Neuronal stem cell (in vitro differentiated cells): ENCODE measurements at regions not wholly inside any gene's neighbourhood (a gene's known extent, or its start where the extent isn't known, plus 50 kb on each side); places are given as distances from the start of the nearest gene placed in this dataset.

Experiments
- DNase-seq: peaks from one replicate; pipeline ENCODE4 v3.0.0-alpha.2; 2013; ENCODE audit warnings: low spot score
- H2AFZ ChIP-seq: one replicate; pipeline ENCODE4 v1.6.1; 2013; ENCODE audit warnings: mild to moderate bottlenecking, low read length, inconsistent platforms
- H2AK5ac ChIP-seq: 2 replicates; pipeline ENCODE4 v1.6.1; 2013; ENCODE audit warnings: low read depth, mild to moderate bottlenecking, inconsistent platforms, low read length, moderate library complexity, mixed read lengths
- H2BK120ac ChIP-seq: 2 replicates; pipeline ENCODE4 v1.6.1; 2013; ENCODE audit warnings: low read depth, mild to moderate bottlenecking, inconsistent platforms, low read length, moderate library complexity, mixed read lengths
- H2BK12ac ChIP-seq: one replicate; pipeline ENCODE4 v1.6.1; 2013; ENCODE audit warnings: low read length, inconsistent platforms
- H2BK15ac ChIP-seq: 2 replicates; pipeline ENCODE4 v1.6.1; 2013; ENCODE audit warnings: mild to moderate bottlenecking, low read length, inconsistent platforms, mixed read lengths
- H2BK5ac ChIP-seq: one replicate; pipeline ENCODE4 v1.6.1; 2013; ENCODE audit warnings: inconsistent platforms, mild to moderate bottlenecking, low read length, moderate library complexity
- H3K14ac ChIP-seq: one replicate; pipeline ENCODE4 v1.6.1; 2013; ENCODE audit warnings: low read length, inconsistent platforms
- H3K18ac ChIP-seq: 2 replicates; pipeline ENCODE4 v1.6.1; 2013; ENCODE audit warnings: low read length, inconsistent platforms
- H3K23ac ChIP-seq: 2 replicates; pipeline ENCODE4 v1.6.1; 2013; ENCODE audit warnings: low read depth, mild to moderate bottlenecking, mixed read lengths, low read length, inconsistent platforms; ENCODE audit not compliant: poor library complexity
- H3K27ac ChIP-seq: replicated peaks from 3 replicates; pipeline ENCODE4 v1.5.1; 2013; ENCODE audit warnings: low read length, inconsistent platforms
- H3K27me3 ChIP-seq, 3 experiments: 2 replicates each; pipeline ENCODE4 v1.6.1; 2013; ENCODE audit warnings: low read length in 3 of 3, mild to moderate bottlenecking in 2 of 3, inconsistent platforms in 1 of 3, low read depth in 1 of 3, mixed read lengths in 1 of 3, moderate library complexity in 1 of 3; ENCODE audit not compliant: control insufficient read depth in 3 of 3, insufficient read depth in 3 of 3
- H3K36me3 ChIP-seq, 2 donors: replicated peaks in 1 of 2; 2 replicates each; pipeline ENCODE4 v1.6.1; 2013; ENCODE audit warnings: low read length in 2 of 2; ENCODE audit not compliant: control insufficient read depth in 2 of 2, insufficient read depth in 2 of 2
- H3K4ac ChIP-seq: 2 replicates; pipeline ENCODE4 v1.6.1; 2013; ENCODE audit warnings: inconsistent platforms, mild to moderate bottlenecking, low read length, moderate library complexity
- H3K4me1 ChIP-seq, 2 donors: 1 replicate in 1 of 2; 2 replicates in 1 of 2; pipeline ENCODE4 v1.6.1; 2013; ENCODE audit warnings: low read length in 2 of 2, low read depth in 1 of 2; ENCODE audit not compliant: control insufficient read depth in 2 of 2, insufficient read depth in 1 of 2
- H3K4me2 ChIP-seq: one replicate; pipeline ENCODE4 v1.6.1; 2013; ENCODE audit warnings: mild to moderate bottlenecking, low read length, inconsistent platforms; ENCODE audit not compliant: insufficient read depth, poor library complexity, severe bottlenecking
- H3K4me3 ChIP-seq, 2 donors: 2 replicates each; pipeline ENCODE4 v1.5.1; 2013; ENCODE audit warnings: low read length in 2 of 2, mild to moderate bottlenecking in 2 of 2, inconsistent platforms in 1 of 2, moderate library complexity in 1 of 2
- H3K79me1 ChIP-seq: one replicate; pipeline ENCODE4 v1.6.1; 2013; ENCODE audit warnings: low read depth, mild to moderate bottlenecking, inconsistent platforms, low read length, moderate library complexity
- H3K9ac ChIP-seq: one replicate; pipeline ENCODE4 v1.6.1; 2013; ENCODE audit warnings: mild to moderate bottlenecking, low read depth, low read length, inconsistent platforms; ENCODE audit not compliant: poor library complexity
- H3K9me3 ChIP-seq, 2 donors: replicated peaks in 1 of 2; 2 replicates each; pipeline versions ENCODE3 to v1.6.1; 2013; ENCODE audit warnings: low read length in 2 of 2, mild to moderate bottlenecking in 2 of 2, inconsistent platforms in 1 of 2, low read depth in 1 of 2, mixed read lengths in 1 of 2, moderate library complexity in 1 of 2; ENCODE audit not compliant: control insufficient read depth in 2 of 2, insufficient read depth in 1 of 2
- H4K8ac ChIP-seq: one replicate; pipeline ENCODE4 v1.6.1; 2013; ENCODE audit warnings: low read depth, mild to moderate bottlenecking, inconsistent platforms, low read length, moderate library complexity
- H4K91ac ChIP-seq: one replicate; pipeline ENCODE4 v1.6.1; 2013; ENCODE audit warnings: low read length, low read depth, mild to moderate bottlenecking, inconsistent platforms; ENCODE audit not compliant: poor library complexity
- WGBS, 2 donors: extraction: QIAGEN DNeasy Blood & Tissue Kit; methylation state at CpG; one replicate each; pipeline ENCODE4 v1.1.7; 2013; ENCODE audit warnings: missing lambda C conversion rate in 2 of 2, mixed read lengths in 1 of 2; ENCODE audit not compliant: insufficient read length in 2 of 2, insufficient replicate concordance in 1 of 2; ENCODE audit errors: extremely low coverage in 2 of 2; 5-methylcytosine and 5-hydroxymethylcytosine counted together

- peak overlapping the region; percentile 86 for H3K18ac ChIP-seq
- no peak overlapping the region for H3K4me3 ChIP-seq
- H3K79me1 ChIP-seq = no peaks in the 10 kb centered on the region
- peak overlapping the region; percentile 79 for H2BK15ac ChIP-seq
- peak overlapping the region; percentile 92 for H2BK12ac ChIP-seq
- peak overlapping the region; percentile 7 for H3K9ac ChIP-seq
- H3K27me3 ChIP-seq = peaks cover 0 to 21% (median 0%) of the 10 kb centered on the region in 3 experiments
- peak overlapping the region; percentile 26 for H3K23ac ChIP-seq
- no CpG with 5 or more reads among the region's 20 CpGs for WGBS, 2 donors
- H2BK5ac ChIP-seq = no peak overlapping the region
- no peak overlapping the region for H2BK120ac ChIP-seq
- no peak overlapping the region for H3K4me2 ChIP-seq
- H4K91ac ChIP-seq = no peak overlapping the region
- H3K14ac ChIP-seq = peak overlapping the region; percentile 85
- H3K27ac ChIP-seq = no peak overlapping the region
- peaks cover 4 to 11% of the 10 kb centered on the region in 2 donors for H3K4me1 ChIP-seq
- peak overlapping the region; percentile 59 for H2AK5ac ChIP-seq
- DNase-seq = no peak
- no peaks in the 10 kb centered on the region for H3K9me3 ChIP-seq
- no peak overlapping the region for H2AFZ ChIP-seq
- no peaks in the 10 kb centered on the region for H3K36me3 ChIP-seq
- peak overlapping the region; percentile 46 for H3K4ac ChIP-seq
- H4K8ac ChIP-seq = no peak overlapping the region
Observed at GRCh38 chr6:167401525-167402194, 76.8 kb downstream of the TTLL2 start.

DNA sequence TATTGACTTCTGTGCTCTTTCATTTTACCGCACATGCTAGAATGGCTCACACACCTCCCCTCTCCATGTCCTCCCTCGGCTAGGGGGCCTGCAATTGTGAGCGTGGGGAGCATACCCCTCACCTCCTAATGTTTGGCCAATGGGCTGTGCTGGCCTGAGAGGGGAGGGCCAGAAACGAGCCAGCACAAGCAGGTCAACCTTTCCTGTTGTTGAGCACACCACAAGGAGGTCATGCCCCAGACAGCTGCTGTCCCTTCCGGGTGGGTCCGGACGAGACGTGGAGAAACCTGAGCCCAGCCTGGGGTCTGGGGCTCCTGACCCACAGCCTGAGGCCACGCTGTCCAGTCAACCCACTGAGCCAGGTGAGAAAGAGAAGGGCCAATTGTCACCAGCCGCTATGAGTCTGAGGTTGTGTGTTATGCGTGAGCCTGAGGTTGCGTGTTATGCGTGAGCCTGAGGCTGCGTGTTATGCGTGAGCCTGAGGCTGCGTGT is 77.4 kb downstream of the TTLL2 start:
- Histone ChIP-seq H2BK5ac (no peak overlapping the region), H2BK12ac (peak overlapping the region; percentile 80), H3K36me3 (no peaks in the 10 kb centered on the region), H3K27me3 (peaks cover 0 to 21% (median 0%) of the 10 kb centered on the region in 3 experiments), H3K9me3 (no peaks in the 10 kb centered on the region), H2AFZ (no peak overlapping the region), H3K9ac (peak overlapping the region; percentile 45), H3K4me2 (no peak overlapping the region), H3K4ac (peak overlapping the region; percentile 95), H2AK5ac (no peak overlapping the region), H2BK120ac (peak overlapping the region; percentile 23), H3K79me1 (no peaks in the 10 kb centered on the region), H3K27ac (no peak overlapping the region), H4K8ac (no peak overlapping the region), H2BK15ac (peak overlapping the region; percentile 79), H4K91ac (no peak overlapping the region), H3K18ac (peak overlapping the region; percentile 81), H3K14ac (no peak overlapping the region), H3K4me1 (peaks cover 4 to 11% of the 10 kb centered on the region in 2 donors), H3K4me3 (no peak overlapping the region), H3K23ac (peak overlapping the region; percentile 63)
- WGBS, 2 donors = no CpG with 5 or more reads among the region's 16 CpGs
- no peak for DNase-seq

GRCh38 chr6:167403427-167403826 is 78.5 kb downstream of the TTLL2 start:
- Histone ChIP-seq H3K27ac (no peak overlapping the region), H3K9me3 (no peaks in the 10 kb centered on the region), H2BK15ac (no peak overlapping the region), H3K4me3 (no peak overlapping the region), H3K14ac (no peak overlapping the region), H3K4ac (no peak overlapping the region), H3K36me3 (no peaks in the 10 kb centered on the region), H3K9ac (no peak overlapping the region), H2AK5ac (no peak overlapping the region), H4K91ac (no peak overlapping the region), H3K4me2 (no peak overlapping the region), H3K23ac (no peak overlapping the region), H2BK120ac (peak overlapping the region; percentile 61), H3K18ac (no peak overlapping the region), H2BK12ac (no peak overlapping the region), H3K4me1 (peaks cover 4 to 15% of the 10 kb centered on the region in 2 donors), H3K27me3 (peaks cover 0 to 21% (median 0%) of the 10 kb centered on the region in 3 experiments), H2AFZ (no peak overlapping the region), H4K8ac (no peak overlapping the region), H3K79me1 (no peaks in the 10 kb centered on the region), H2BK5ac (no peak overlapping the region)
- no CpG with 5 or more reads among the region's 4 CpGs for WGBS, 2 donors
- DNase-seq = no peak

GRCh38 chr6:167404385-167405049 is 79.6 kb downstream of the TTLL2 start:
- Histone ChIP-seq H4K91ac (no peak overlapping the region), H2AFZ (no peak overlapping the region), H2BK5ac (no peak overlapping the region), H3K14ac (no peak overlapping the region), H3K36me3 (no peaks in the 10 kb centered on the region), H3K4me2 (no peak overlapping the region), H3K23ac (peak overlapping the region; percentile 58), H3K9ac (no peak overlapping the region), H3K27ac (no peak overlapping the region), H2BK15ac (peak overlapping the region; percentile 16), H3K4me3 (no peak overlapping the region), H2BK120ac (no peak overlapping the region), H2BK12ac (no peak overlapping the region), H4K8ac (no peak overlapping the region), H3K27me3 (peaks cover 0 to 18% (median 0%) of the 10 kb centered on the region in 3 experiments), H3K4me1 (peaks cover 4 to 15% of the 10 kb centered on the region in 2 donors), H2AK5ac (peak overlapping the region; percentile 16), H3K9me3 (no peaks in the 10 kb centered on the region), H3K18ac (peak overlapping the region; percentile 77), H3K4ac (no peak overlapping the region), H3K79me1 (no peaks in the 10 kb centered on the region)
- no CpG with 5 or more reads among the region's 17 CpGs for WGBS, 2 donors
- DNase-seq = no peak
